ENCODE measurements at regions not wholly inside any gene's neighbourhood (a gene's known extent, or its start where the extent isn't known, plus 50 kb on each side); places are given as distances from the start of the nearest gene placed in this dataset.

- TF ChIP-seq CTCF (conservative IDR thresholded peaks at IDR 0.05 in 1 of 2, IDR thresholded peaks at IDR 0.05 in 1 of 2; ENCODE audit: low read depth in 1 of 2, low read length in 2 of 2): no peak
- no peak for TF ChIP-seq EZH2 (IDR thresholded peaks at IDR 0.05; ENCODE audit: low read length, missing control alignments)
- no peak for DNase-seq (ENCODE audit: low read depth in 2 of 2)
- no peaks in the 10 kb centered on the region for H3K36me3 ChIP-seq (ENCODE audit: control insufficient read depth, insufficient read depth, low read length)
- no peaks in the 10 kb centered on the region for H3K79me2 ChIP-seq (ENCODE audit: control insufficient read depth, insufficient read depth, low read length)
- H3K9ac ChIP-seq (ENCODE audit: insufficient read depth, low read length): no peak overlapping the region
- no peak overlapping the region for H3K27ac ChIP-seq (ENCODE audit: insufficient read depth, low read length)
- no peaks in the 10 kb centered on the region for H4K20me1 ChIP-seq (ENCODE audit: control insufficient read depth, extremely low read depth, insufficient read depth, low read length)
- H3K9me3 ChIP-seq (ENCODE audit: control insufficient read depth, insufficient read depth, low read depth, low read length): no peaks in the 10 kb centered on the region
- H3K4me1 ChIP-seq (ENCODE audit: control insufficient read depth, extremely low read depth, insufficient read depth, low read length): no peaks in the 10 kb centered on the region
- no peak overlapping the region for H3K4me3 ChIP-seq (replicated peaks in 1 of 4; ENCODE audit: control extremely low read depth in 1 of 4, insufficient read depth in 1 of 4, low read depth in 3 of 4, low read length in 4 of 4)
- H3K27me3 ChIP-seq (ENCODE audit: control insufficient read depth, insufficient read depth, low read length): no peaks in the 10 kb centered on the region
- no peak overlapping the region for H3K4me2 ChIP-seq (ENCODE audit: extremely low read depth, insufficient read depth, low read length)
- H2AFZ ChIP-seq (ENCODE audit: low read length): no peak overlapping the region
These were observed 134.0 kb downstream of the SST start for GRCh38 chr3:187536185-187536584.

GRCh38 chr3:187533797-187534196 is 136.4 kb downstream of the SST start:
- no peak overlapping the region for H3K9ac ChIP-seq (ENCODE audit: insufficient read depth, low read length)
- DNase-seq (ENCODE audit: low read depth in 2 of 2): no peak
- H2AFZ ChIP-seq (ENCODE audit: low read length): no peak overlapping the region
- H3K36me3 ChIP-seq (ENCODE audit: control insufficient read depth, insufficient read depth, low read length): no peaks in the 10 kb centered on the region
- H4K20me1 ChIP-seq (ENCODE audit: control insufficient read depth, extremely low read depth, insufficient read depth, low read length): no peaks in the 10 kb centered on the region
- TF ChIP-seq CTCF (conservative IDR thresholded peaks at IDR 0.05 in 1 of 2, IDR thresholded peaks at IDR 0.05 in 1 of 2; ENCODE audit: low read depth in 1 of 2, low read length in 2 of 2): no peak
- TF ChIP-seq EZH2 (IDR thresholded peaks at IDR 0.05; ENCODE audit: low read length, missing control alignments): no peak
- no peaks in the 10 kb centered on the region for H3K9me3 ChIP-seq (ENCODE audit: control insufficient read depth, insufficient read depth, low read depth, low read length)
- no peak overlapping the region for H3K27ac ChIP-seq (ENCODE audit: insufficient read depth, low read length)
- H3K4me3 ChIP-seq (replicated peaks in 1 of 4; ENCODE audit: control extremely low read depth in 1 of 4, insufficient read depth in 1 of 4, low read depth in 3 of 4, low read length in 4 of 4): no peak overlapping the region
- H3K4me2 ChIP-seq (ENCODE audit: extremely low read depth, insufficient read depth, low read length): no peak overlapping the region
- H3K27me3 ChIP-seq (ENCODE audit: control insufficient read depth, insufficient read depth, low read length): peaks cover 2% of the 10 kb centered on the region
- H3K79me2 ChIP-seq (ENCODE audit: control insufficient read depth, insufficient read depth, low read length): no peaks in the 10 kb centered on the region
- H3K4me1 ChIP-seq (ENCODE audit: control insufficient read depth, extremely low read depth, insufficient read depth, low read length): no peaks in the 10 kb centered on the region

GRCh38 chr3:187531831-187532230 is 138.4 kb downstream of the SST start:
- Histone ChIP-seq H3K79me2 (ENCODE audit: control insufficient read depth, insufficient read depth, low read length) (no peaks in the 10 kb centered on the region), H3K4me2 (ENCODE audit: extremely low read depth, insufficient read depth, low read length) (no peak overlapping the region), H3K4me1 (ENCODE audit: control insufficient read depth, extremely low read depth, insufficient read depth, low read length) (no peaks in the 10 kb centered on the region), H3K27me3 (ENCODE audit: control insufficient read depth, insufficient read depth, low read length) (peaks cover 2% of the 10 kb centered on the region), H3K9ac (ENCODE audit: insufficient read depth, low read length) (no peak overlapping the region), H3K36me3 (ENCODE audit: control insufficient read depth, insufficient read depth, low read length) (no peaks in the 10 kb centered on the region), H3K4me3 (replicated peaks in 1 of 4; ENCODE audit: control extremely low read depth in 1 of 4, insufficient read depth in 1 of 4, low read depth in 3 of 4, low read length in 4 of 4) (no peak overlapping the region), H3K9me3 (ENCODE audit: control insufficient read depth, insufficient read depth, low read depth, low read length) (no peaks in the 10 kb centered on the region), H2AFZ (ENCODE audit: low read length) (no peak overlapping the region), H4K20me1 (ENCODE audit: control insufficient read depth, extremely low read depth, insufficient read depth, low read length) (no peaks in the 10 kb centered on the region), H3K27ac (ENCODE audit: insufficient read depth, low read length) (no peak overlapping the region)
- no peak for DNase-seq (ENCODE audit: low read depth in 2 of 2)
- TF ChIP-seq CTCF (conservative IDR thresholded peaks at IDR 0.05 in 1 of 2, IDR thresholded peaks at IDR 0.05 in 1 of 2; ENCODE audit: low read depth in 1 of 2, low read length in 2 of 2) (no peak), EZH2 (IDR thresholded peaks at IDR 0.05; ENCODE audit: low read length, missing control alignments) (no peak)
